Endothelial cell of umbilical vein (primary cell): ENCODE measurements at regions not wholly inside any gene's neighbourhood (a gene's known extent, or its start where the extent isn't known, plus 50 kb on each side); places are given as distances from the start of the nearest gene placed in this dataset.

Experiments
- BruUV-seq: library from RNA; stranded (reverse); fragments of 400-500 nt; replicated peaks from 2 replicates; lab custom pipeline; 2021; lab: Mats Ljungman, UMichigan
- CTCF ChIA-PET: fragments of 300-600, 350-600 bp; sonication (Branson Sonifier 250); formaldehyde crosslinking; loops from one replicate; lab custom pipeline; 2021; ENCODE audit warnings: antibody characterized with exemption, inconsistent platforms; lab: Charles Lee
- POLR2A ChIA-PET: fragments of 300-600, 350-600 bp; sonication (Branson Sonifier 250); formaldehyde crosslinking; loops from one replicate; lab custom pipeline; 2021; ENCODE audit warnings: antibody characterized with exemption, inconsistent platforms; lab: Charles Lee
- DNase-seq: peaks from one replicate; pipeline ENCODE4 v3.0.0-alpha.2; 2011; ENCODE audit warnings: low read depth, low spot score
- FAIRE-seq: peaks from 2 replicates; lab custom pipeline; 2011; peaks lifted over from hg19 to GRCh38; lab: Jason Lieb, UNC
- H2AFZ ChIP-seq: 2 replicates; pipeline ENCODE4 v1.6.0; 2012; ENCODE audit warnings: low read depth, low read length, control low read depth, inconsistent platforms
- H3K27ac ChIP-seq: 2 replicates; pipeline ENCODE4 v1.5.1; 2011; ENCODE audit warnings: low read depth, mild to moderate bottlenecking, control low read depth, low read length, moderate library complexity; ENCODE audit not compliant: insufficient read depth
- H3K27me3 ChIP-seq, 2 experiments: 2 replicates each; pipeline versions ENCODE4 v1.6.0 to v1.6.1; 2011; ENCODE audit warnings: low read length in 2 of 2, mixed read lengths in 1 of 2; ENCODE audit not compliant: control insufficient read depth in 2 of 2, insufficient read depth in 2 of 2
- H3K36me3 ChIP-seq, 2 experiments: 2 replicates in 1 of 2; 3 replicates in 1 of 2; pipeline ENCODE4 v1.5.1; 2011; ENCODE audit warnings: low read length in 2 of 2, mild to moderate bottlenecking in 1 of 2, moderate library complexity in 1 of 2; ENCODE audit not compliant: control insufficient read depth in 2 of 2, insufficient read depth in 2 of 2; ENCODE audit errors: extremely low read depth in 1 of 2
- H3K4me1 ChIP-seq: 3 replicates; pipeline ENCODE4 v1.5.1; 2011; ENCODE audit warnings: mild to moderate bottlenecking, low read length; ENCODE audit not compliant: control insufficient read depth, insufficient read depth; ENCODE audit errors: extremely low read depth
- H3K4me2 ChIP-seq: 2 replicates; pipeline ENCODE4 v1.6.1; 2011; ENCODE audit warnings: low read length, control low read depth, mixed read lengths; ENCODE audit not compliant: insufficient read depth
- H3K4me3 ChIP-seq, 3 experiments: fragments of 200-600 bp in 1 of 3; sonication (generic), shearing (Covaris generic) in 1 of 3; replicated peaks in 1 of 3; 2 replicates each; pipeline ENCODE4 v1.5.1; 2011 to 2016; ENCODE audit warnings: control low read depth in 3 of 3, low read length in 3 of 3, mild to moderate bottlenecking in 2 of 3, inconsistent platforms in 1 of 3, low read depth in 1 of 3, moderate library complexity in 1 of 3; ENCODE audit not compliant: insufficient read depth in 1 of 3
- H3K79me2 ChIP-seq: 2 replicates; pipeline ENCODE4 v1.6.0; 2012; ENCODE audit warnings: low read length, inconsistent platforms; ENCODE audit not compliant: control insufficient read depth, insufficient read depth
- H3K9ac ChIP-seq: replicated peaks from 2 replicates; pipeline ENCODE3; 2011; ENCODE audit warnings: low read length, control low read depth; ENCODE audit not compliant: insufficient read depth; ENCODE audit errors: extremely low read depth
- H3K9me1 ChIP-seq: replicated peaks from 3 replicates; pipeline ENCODE4 v1.6.0; 2011; ENCODE audit warnings: mild to moderate bottlenecking, low read length; ENCODE audit not compliant: control insufficient read depth, insufficient read depth; ENCODE audit errors: extremely low read depth
- H3K9me3 ChIP-seq: replicated peaks from 2 replicates; pipeline ENCODE4 v1.5.1; 2012; ENCODE audit warnings: low read length, inconsistent platforms; ENCODE audit not compliant: control insufficient read depth, insufficient read depth
- H4K20me1 ChIP-seq: replicated peaks from 2 replicates; pipeline ENCODE3; 2011; ENCODE audit warnings: mild to moderate bottlenecking, low read length; ENCODE audit not compliant: control insufficient read depth, insufficient read depth; ENCODE audit errors: extremely low read depth
- CTCF ChIP-seq, 2 donors: IDR thresholded peaks; 1 replicate in 1 of 2; 2 replicates in 1 of 2; pipeline ENCODE4 v1.5.1; 2011; ENCODE audit warnings: low read length in 2 of 2, mild to moderate bottlenecking in 2 of 2, moderate library complexity in 2 of 2, control low read depth in 1 of 2, inconsistent platforms in 1 of 2, low read depth in 1 of 2; ENCODE audit not compliant: insufficient read depth in 1 of 2; ENCODE audit errors: extremely low read depth in 1 of 2
- EZH2 ChIP-seq: IDR thresholded peaks from 2 replicates; pipeline ENCODE4 v1.6.1; 2012; ENCODE audit warnings: borderline replicate concordance, low read depth, mild to moderate bottlenecking, moderate library complexity, low read length, inconsistent platforms; ENCODE audit not compliant: severe bottlenecking
- FOS ChIP-seq: IDR thresholded peaks from 2 replicates; pipeline ENCODE4 v1.6.1; 2011; ENCODE audit warnings: mild to moderate bottlenecking, low read length, moderate library complexity, borderline replicate concordance; ENCODE audit not compliant: insufficient read depth
- GATA2 ChIP-seq: IDR thresholded peaks from 2 replicates; pipeline ENCODE4 v1.7.0; 2011; ENCODE audit warnings: low read depth, mild to moderate bottlenecking, moderate library complexity, mixed read lengths, low read length; ENCODE audit not compliant: insufficient read length, insufficient read depth
- JUN ChIP-seq: IDR thresholded peaks from 2 replicates; pipeline ENCODE4 v1.6.1; 2011; ENCODE audit warnings: borderline replicate concordance, low read depth; ENCODE audit not compliant: insufficient read length, insufficient read depth
- MAX ChIP-seq: IDR thresholded peaks from 2 replicates; pipeline ENCODE4 v1.6.1; 2011; ENCODE audit not compliant: insufficient read depth, insufficient read length
- MYC ChIP-seq: IDR thresholded peaks from one replicate; pipeline ENCODE4 v1.6.1; 2011; ENCODE audit warnings: mild to moderate bottlenecking, low read depth, low read length
- POLR2A ChIP-seq: IDR thresholded peaks from 2 replicates; pipeline ENCODE4 v1.6.1; 2012; ENCODE audit warnings: low read depth, mild to moderate bottlenecking, control low read depth, low read length
- POLR2AphosphoS5 ChIP-seq: IDR thresholded peaks from 2 replicates; pipeline ENCODE4 v1.6.1; 2012; ENCODE audit warnings: low read depth, mild to moderate bottlenecking, control low read depth, low read length, moderate library complexity; ENCODE audit not compliant: insufficient read depth
- dilution Hi-C: fragments of 300-500 bp; cut with MboI; formaldehyde crosslinking; loops from one replicate; pipeline ENCODE4 v1.15.0; 2019; ENCODE audit warnings: low sequenced_read_pairs; ENCODE audit not compliant: extremely low pct_ligation_motif_present
- intact Hi-C: fragments of 100-400 bp; cut with micrococcal nuclease; formaldehyde crosslinking; loops from one replicate; pipeline ENCODE4 v1.10.0; 2022

GRCh38 chr18:56221195-56222065 lies 417.0 kb downstream of the TXNL1 start:
- Histone ChIP-seq H3K9me3 (no peaks in the 10 kb centered on the region), H3K79me2 (no peaks in the 10 kb centered on the region), H3K9ac (no peak overlapping the region), H3K9me1 (no peaks in the 10 kb centered on the region), H2AFZ (no peak overlapping the region), H3K27ac (no peak overlapping the region), H3K27me3 (no peaks in the 10 kb centered on the region), H3K4me3 (no peak overlapping the region), H3K4me2 (no peak overlapping the region), H4K20me1 (no peaks in the 10 kb centered on the region), H3K36me3 (no peaks in the 10 kb centered on the region), H3K4me1 (no peaks in the 10 kb centered on the region)
- dilution Hi-C loops, result no loop called here
- TF ChIP-seq JUN, result no peak
- TF ChIP-seq POLR2A, result no peak
- no peak for TF ChIP-seq GATA2
- no peak for TF ChIP-seq POLR2AphosphoS5
- TF ChIP-seq MYC, result no peak
- no peak for TF ChIP-seq FOS
- no peak for TF ChIP-seq EZH2
- no peak for TF ChIP-seq MAX
- no peak for FAIRE-seq
- DNase-seq, result no peak
- ChIA-PET POLR2A (no interaction called here), CTCF (no interaction called here)
- intact Hi-C loops, result no loop called here
- BruUV-seq, result no TSS peak

GRCh38 chr18:56217406-56217805 lies 421.0 kb downstream of the TXNL1 start:
- no peak overlapping the region for H3K4me3 ChIP-seq
- no peak overlapping the region for H2AFZ ChIP-seq
- no peaks in the 10 kb centered on the region for H3K27me3 ChIP-seq
- intact Hi-C loops, result no loop called here
- POLR2A ChIA-PET, result no interaction called here
- H3K27ac ChIP-seq, result no peak overlapping the region
- no peak overlapping the region for H3K4me2 ChIP-seq
- CTCF ChIA-PET, result no interaction called here
- TF ChIP-seq MYC (no peak), FOS (no peak), CTCF (IDR thresholded peaks at IDR 0.05; ENCODE audit: extremely low read depth in 1 of 2, insufficient read depth in 1 of 2, low read depth in 1 of 2, low read length in 2 of 2) (no peak), GATA2 (no peak), MAX (no peak), EZH2 (no peak), JUN (no peak), POLR2A (no peak), POLR2AphosphoS5 (no peak)
- no peaks in the 10 kb centered on the region for H3K79me2 ChIP-seq
- no peaks in the 10 kb centered on the region for H3K9me1 ChIP-seq
- no peaks in the 10 kb centered on the region for H3K9me3 ChIP-seq
- FAIRE-seq (no peak), DNase-seq (no peak)
- dilution Hi-C loops, result no loop called here
- no peaks in the 10 kb centered on the region for H3K4me1 ChIP-seq
- no peaks in the 10 kb centered on the region for H4K20me1 ChIP-seq
- no TSS peak for BruUV-seq
- no peaks in the 10 kb centered on the region for H3K36me3 ChIP-seq
- no peak overlapping the region for H3K9ac ChIP-seq
